ENCODE measurements at regions not wholly inside any gene's neighbourhood (a gene's known extent, or its start where the extent isn't known, plus 50 kb on each side); places are given as distances from the start of the nearest gene placed in this dataset.

GRCh38 chr10:124224331-124225028 is 131.1 kb upstream of the CHST15 start:
- H3K27me3 ChIP-seq (ENCODE audit: control insufficient read depth, insufficient read depth, low read length): no peaks in the 10 kb centered on the region
- 92% methylated on average over 7 of the region's 18 CpGs for WGBS (ENCODE audit: insufficient coverage)
- no peaks in the 10 kb centered on the region for H3K36me3 ChIP-seq (ENCODE audit: control insufficient read depth, insufficient read depth, low read length)
- DNase-seq: no peak
- peaks cover 48% of the 10 kb centered on the region for H3K4me1 ChIP-seq (ENCODE audit: control insufficient read depth, insufficient read depth, low read length)
- peaks cover 10% of the 10 kb centered on the region for H3K9me3 ChIP-seq (replicated peaks; ENCODE audit: control insufficient read depth, low read depth, low read length)
- no peak overlapping the region for H3K4me3 ChIP-seq (ENCODE audit: low read length)
- no peak overlapping the region for H3K27ac ChIP-seq (ENCODE audit: low read length)

GRCh38 chr10:124223711-124224085 is 130.3 kb upstream of the CHST15 start:
- peaks cover 55% of the 10 kb centered on the region for H3K4me1 ChIP-seq (ENCODE audit: control insufficient read depth, insufficient read depth, low read length)
- no peak overlapping the region for H3K4me3 ChIP-seq (ENCODE audit: low read length)
- WGBS (ENCODE audit: insufficient coverage): 88% methylated on average over 4 of the region's 6 CpGs
- H3K9me3 ChIP-seq (replicated peaks; ENCODE audit: control insufficient read depth, low read depth, low read length): peaks cover 10% of the 10 kb centered on the region
- H3K36me3 ChIP-seq (ENCODE audit: control insufficient read depth, insufficient read depth, low read length): no peaks in the 10 kb centered on the region
- no peak overlapping the region for H3K27ac ChIP-seq (ENCODE audit: low read length)
- H3K27me3 ChIP-seq (ENCODE audit: control insufficient read depth, insufficient read depth, low read length): no peaks in the 10 kb centered on the region
- DNase-seq: no peak

- DNase-seq: no peak
- Histone ChIP-seq H3K27ac (ENCODE audit: low read length) (no peak overlapping the region), H3K27me3 (ENCODE audit: control insufficient read depth, insufficient read depth, low read length) (peaks cover 2% of the 10 kb centered on the region), H3K36me3 (ENCODE audit: control insufficient read depth, insufficient read depth, low read length) (no peaks in the 10 kb centered on the region), H3K4me3 (ENCODE audit: low read length) (no peak overlapping the region), H3K9me3 (replicated peaks; ENCODE audit: control insufficient read depth, low read depth, low read length) (peaks cover 8% of the 10 kb centered on the region), H3K4me1 (ENCODE audit: control insufficient read depth, insufficient read depth, low read length) (peaks cover 59% of the 10 kb centered on the region)
- WGBS (ENCODE audit: insufficient coverage): 44% methylated on average over 2 of the region's 10 CpGs
Measured at GRCh38 chr10:124222988-124223710, 129.8 kb upstream of the CHST15 start.

- H3K27me3 ChIP-seq (ENCODE audit: control insufficient read depth, insufficient read depth, low read length): peaks cover 2% of the 10 kb centered on the region
- peaks cover 59% of the 10 kb centered on the region for H3K4me1 ChIP-seq (ENCODE audit: control insufficient read depth, insufficient read depth, low read length)
- DNase-seq: peak; percentile 25
- peaks cover 8% of the 10 kb centered on the region for H3K9me3 ChIP-seq (replicated peaks; ENCODE audit: control insufficient read depth, low read depth, low read length)
- 35% methylated on average over 11 of the region's 15 CpGs for WGBS (ENCODE audit: insufficient coverage)
- H3K4me3 ChIP-seq (ENCODE audit: low read length): no peak overlapping the region
- no peaks in the 10 kb centered on the region for H3K36me3 ChIP-seq (ENCODE audit: control insufficient read depth, insufficient read depth, low read length)
- peak overlapping the region; percentile 77 for H3K27ac ChIP-seq (ENCODE audit: low read length)
Measured at GRCh38 chr10:124222318-124222987, 129.1 kb upstream of the CHST15 start.

GRCh38 chr10:124221356-124222317 is 128.2 kb upstream of the CHST15 start:
- Histone ChIP-seq H3K9me3 (replicated peaks; ENCODE audit: control insufficient read depth, low read depth, low read length) (peaks cover 4% of the 10 kb centered on the region), H3K36me3 (ENCODE audit: control insufficient read depth, insufficient read depth, low read length) (no peaks in the 10 kb centered on the region), H3K4me1 (ENCODE audit: control insufficient read depth, insufficient read depth, low read length) (peaks cover 65% of the 10 kb centered on the region), H3K27me3 (ENCODE audit: control insufficient read depth, insufficient read depth, low read length) (peaks cover 2% of the 10 kb centered on the region), H3K27ac (ENCODE audit: low read length) (peak overlapping the region; percentile 77), H3K4me3 (ENCODE audit: low read length) (no peak overlapping the region)
- WGBS (ENCODE audit: insufficient coverage): 17% methylated on average over 9 of the region's 22 CpGs
- DNase-seq: peak; percentile 49

- no peak for DNase-seq
- Histone ChIP-seq H3K4me1 (ENCODE audit: control insufficient read depth, insufficient read depth, low read length) (peaks cover 65% of the 10 kb centered on the region), H3K4me3 (ENCODE audit: low read length) (no peak overlapping the region), H3K27me3 (ENCODE audit: control insufficient read depth, insufficient read depth, low read length) (peaks cover 2% of the 10 kb centered on the region), H3K36me3 (ENCODE audit: control insufficient read depth, insufficient read depth, low read length) (no peaks in the 10 kb centered on the region), H3K27ac (ENCODE audit: low read length) (peak overlapping the region; percentile 77), H3K9me3 (replicated peaks; ENCODE audit: control insufficient read depth, low read depth, low read length) (peaks cover under 1% of the 10 kb centered on the region)
- 56% methylated on average over 9 of the region's 12 CpGs for WGBS (ENCODE audit: insufficient coverage)
Measured at GRCh38 chr10:124220971-124221355, 127.6 kb upstream of the CHST15 start.

DNA sequence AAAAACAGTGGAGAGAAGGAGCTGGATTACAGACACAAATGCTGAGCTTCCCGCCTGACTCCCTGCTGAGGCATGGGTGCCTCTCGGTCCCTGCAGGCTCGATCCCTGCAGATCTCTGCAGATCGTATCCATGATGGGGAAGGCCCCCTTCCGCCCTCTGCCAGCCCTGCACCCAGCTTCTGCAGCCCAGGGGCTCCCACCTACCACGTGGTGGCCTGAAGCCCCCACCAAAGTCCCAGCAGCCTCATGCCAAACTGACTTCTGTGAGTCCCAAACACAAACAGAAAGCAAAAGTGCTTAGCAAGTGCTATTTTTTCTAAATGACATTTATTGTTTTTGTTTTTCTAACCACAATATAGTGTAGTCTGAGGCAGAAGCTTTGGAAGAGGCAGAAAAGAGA is 127.1 kb upstream of the CHST15 start:
- Histone ChIP-seq H3K27ac (ENCODE audit: low read length) (peak overlapping the region; percentile 77), H3K4me3 (ENCODE audit: low read length) (no peak overlapping the region), H3K9me3 (replicated peaks; ENCODE audit: control insufficient read depth, low read depth, low read length) (no peaks in the 10 kb centered on the region), H3K36me3 (ENCODE audit: control insufficient read depth, insufficient read depth, low read length) (no peaks in the 10 kb centered on the region), H3K4me1 (ENCODE audit: control insufficient read depth, insufficient read depth, low read length) (peaks cover 63% of the 10 kb centered on the region), H3K27me3 (ENCODE audit: control insufficient read depth, insufficient read depth, low read length) (peaks cover 2% of the 10 kb centered on the region)
- DNase-seq: no peak
- WGBS (ENCODE audit: insufficient coverage): 48% methylated on average over 6 of the region's 6 CpGs

GRCh38 chr10:124219655-124220054 is 126.3 kb upstream of the CHST15 start:
- 82% methylated on average over 6 of the region's 7 CpGs for WGBS (ENCODE audit: insufficient coverage)

GRCh38 chr10:124219062-124219461 is 125.7 kb upstream of the CHST15 start:
- Histone ChIP-seq H3K9me3 (replicated peaks; ENCODE audit: control insufficient read depth, low read depth, low read length) (no peaks in the 10 kb centered on the region), H3K36me3 (ENCODE audit: control insufficient read depth, insufficient read depth, low read length) (no peaks in the 10 kb centered on the region), H3K4me3 (ENCODE audit: low read length) (no peak overlapping the region), H3K27me3 (ENCODE audit: control insufficient read depth, insufficient read depth, low read length) (peaks cover 2% of the 10 kb centered on the region), H3K4me1 (ENCODE audit: control insufficient read depth, insufficient read depth, low read length) (peaks cover 51% of the 10 kb centered on the region), H3K27ac (ENCODE audit: low read length) (no peak overlapping the region)
- DNase-seq: no peak
- 79% methylated on average over 12 of the region's 12 CpGs for WGBS (ENCODE audit: insufficient coverage)

More at GRCh38 chr10:124219655-124220054, 126.3 kb upstream of the CHST15 start:
- DNase-seq: no peak
- Histone ChIP-seq H3K36me3 (ENCODE audit: control insufficient read depth, insufficient read depth, low read length) (no peaks in the 10 kb centered on the region), H3K4me3 (ENCODE audit: low read length) (no peak overlapping the region), H3K27ac (ENCODE audit: low read length) (no peak overlapping the region), H3K9me3 (replicated peaks; ENCODE audit: control insufficient read depth, low read depth, low read length) (no peaks in the 10 kb centered on the region), H3K27me3 (ENCODE audit: control insufficient read depth, insufficient read depth, low read length) (peaks cover 2% of the 10 kb centered on the region), H3K4me1 (ENCODE audit: control insufficient read depth, insufficient read depth, low read length) (peaks cover 55% of the 10 kb centered on the region)
